GM20431 (cell line): ENCODE measurements at regions not wholly inside any gene's neighbourhood (a gene's known extent, or its start where the extent isn't known, plus 50 kb on each side); places are given as distances from the start of the nearest gene placed in this dataset.

Experiments used
- in situ Hi-C: fragments of 300-500 bp; cut with MseI, MboI; formaldehyde crosslinking; loops from one replicate; pipeline ENCODE4 v1.15.0; 2020; ENCODE audit warnings: low sequenced_read_pairs; ENCODE audit not compliant: unreplicated experiment

GRCh38 chr6:154596701-154597100, 86.2 kb upstream of the CNKSR3 start:
- in situ Hi-C loops = no loop called here

GRCh38 chr6:154598399-154598798, 87.9 kb upstream of the CNKSR3 start:
- in situ Hi-C loops = no loop called here

- in situ Hi-C loops = no loop called here
Measured at GRCh38 chr6:154602296-154602695, 91.8 kb upstream of the CNKSR3 start.

GRCh38 chr6:154602708-154603107, 92.2 kb upstream of the CNKSR3 start:
- in situ Hi-C loops = no loop called here

- in situ Hi-C loops = no loop called here
Measured at GRCh38 chr6:154604119-154604518, 93.6 kb upstream of the CNKSR3 start.

DNA sequence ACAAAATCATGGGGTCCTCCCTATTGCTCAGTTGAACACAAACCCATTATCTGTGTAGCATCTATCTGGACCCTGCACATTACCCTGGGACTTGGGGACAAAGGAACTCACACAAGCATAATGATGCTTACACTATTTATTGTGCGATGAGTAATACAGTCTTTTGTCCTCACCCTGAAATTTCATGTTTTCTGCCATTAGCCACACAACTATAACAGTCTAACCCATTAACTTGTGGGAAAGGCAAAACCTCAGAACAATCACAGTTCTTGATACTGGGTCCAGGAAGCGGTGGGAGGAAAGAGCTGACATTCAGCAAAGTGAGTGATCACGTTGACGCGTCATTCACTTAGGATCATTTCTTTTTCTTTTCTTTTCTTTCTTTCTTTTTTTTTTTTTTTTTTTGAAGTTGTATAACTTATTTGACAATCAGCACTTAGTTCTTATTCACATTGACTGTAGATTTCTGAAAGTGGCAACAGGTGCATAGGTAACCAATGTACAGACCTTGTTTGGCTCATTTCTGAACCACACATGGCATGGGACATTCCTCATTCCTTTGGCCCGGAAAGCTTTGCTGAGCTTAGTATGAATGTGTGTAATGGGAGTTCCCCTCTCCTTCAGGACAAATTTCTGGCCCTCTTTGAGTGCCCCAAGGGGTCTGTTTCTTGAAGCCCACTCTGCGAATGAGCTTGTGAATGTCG, 94.8 kb upstream of the CNKSR3 start:
- in situ Hi-C loops = no loop called here

DNA sequence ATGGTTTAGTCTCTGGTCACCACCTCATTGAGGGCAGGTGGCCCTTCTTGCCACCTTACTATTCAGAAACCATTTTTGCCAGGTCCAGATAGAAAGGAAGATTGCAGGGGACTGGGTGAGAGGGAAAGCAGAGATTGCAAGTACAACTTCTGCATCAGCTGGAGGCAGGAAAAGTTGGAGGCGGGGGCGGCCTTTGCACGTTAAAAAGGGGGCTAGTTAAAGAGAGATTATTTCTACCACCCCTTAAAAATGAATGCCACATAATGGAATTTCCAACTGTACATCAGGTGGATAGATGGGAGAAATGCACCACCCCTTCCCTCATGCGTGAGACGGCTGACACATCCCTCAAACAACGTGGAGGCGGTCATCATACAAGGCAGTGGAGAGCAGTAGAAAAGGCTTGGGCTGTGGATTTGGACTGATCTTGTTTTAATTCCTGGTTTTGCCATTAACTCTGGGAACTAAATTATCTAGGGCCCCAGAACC, 95.4 kb upstream of the CNKSR3 start:
- in situ Hi-C loops = no loop called here

GRCh38 chr6:154606457-154606856, 96.0 kb upstream of the CNKSR3 start:
- in situ Hi-C loops = no loop called here

DNA sequence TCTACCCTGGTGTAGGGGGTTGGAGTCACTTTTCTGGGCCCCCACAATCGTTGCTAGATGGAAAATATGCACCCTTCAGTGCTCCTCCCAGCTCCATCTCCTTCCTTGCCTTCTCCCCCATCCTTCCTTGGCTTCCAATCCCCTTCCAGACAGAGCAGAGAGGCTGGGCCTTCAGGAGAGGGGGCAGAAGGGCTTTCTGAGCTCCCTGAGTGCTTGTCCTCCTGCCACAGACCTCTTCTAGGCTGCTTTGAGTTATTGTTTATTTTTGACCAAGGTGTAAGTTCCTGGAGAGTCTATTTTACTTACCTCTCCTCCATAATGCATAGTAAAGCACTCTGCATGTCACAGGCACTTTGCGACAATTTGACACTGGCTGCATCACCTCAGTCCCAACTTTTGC, 96.4 kb upstream of the CNKSR3 start:
- in situ Hi-C loops = no loop called here

- in situ Hi-C loops = no loop called here
Measured at GRCh38 chr6:154611241-154611640, 100.8 kb upstream of the CNKSR3 start.

DNA sequence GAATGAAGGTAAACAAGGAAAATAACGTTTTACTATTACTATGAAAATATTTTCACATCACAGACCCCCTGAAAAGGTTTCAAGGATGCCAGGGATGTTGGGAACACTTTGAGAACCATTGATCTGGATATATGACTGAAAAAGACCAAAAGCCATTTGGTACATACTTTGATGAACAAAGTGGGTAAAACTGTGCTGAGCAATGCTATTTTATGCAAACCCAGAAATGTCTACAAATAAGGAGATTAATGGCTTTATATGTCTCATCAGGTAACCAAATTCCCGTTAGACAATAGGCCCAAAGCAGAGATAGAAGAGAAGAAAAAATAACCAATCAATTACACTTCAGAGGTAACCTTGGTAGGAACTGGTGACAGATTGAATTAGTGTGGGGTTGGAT, 101.4 kb upstream of the CNKSR3 start:
- in situ Hi-C loops = no loop called here

DNA sequence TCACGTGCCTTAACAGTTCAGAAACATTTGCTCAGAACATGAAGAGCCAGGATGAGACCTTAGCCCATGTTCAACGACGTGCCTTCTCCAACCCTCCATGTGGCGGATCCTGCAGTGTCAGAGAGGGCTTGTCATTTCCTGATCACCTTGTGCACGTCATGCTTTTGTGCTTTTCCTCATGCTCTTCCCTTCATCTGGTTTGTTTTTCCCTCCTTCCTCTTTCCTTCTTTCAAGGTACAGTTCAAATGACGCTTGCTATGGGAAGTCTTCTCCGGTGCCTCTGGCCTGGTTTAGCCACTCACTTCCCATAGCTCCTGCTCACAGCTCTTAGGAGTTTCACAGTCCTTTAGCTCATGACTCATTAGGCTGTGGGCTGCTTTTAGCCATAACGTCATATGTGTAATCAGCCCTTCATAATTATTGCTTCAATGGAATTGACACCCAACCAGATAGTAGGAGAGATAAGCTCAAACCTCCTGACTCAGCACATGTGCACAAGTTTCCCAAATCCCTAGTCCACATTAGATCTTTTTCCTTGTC, 102.7 kb upstream of the CNKSR3 start:
- in situ Hi-C loops = no loop called here

DNA sequence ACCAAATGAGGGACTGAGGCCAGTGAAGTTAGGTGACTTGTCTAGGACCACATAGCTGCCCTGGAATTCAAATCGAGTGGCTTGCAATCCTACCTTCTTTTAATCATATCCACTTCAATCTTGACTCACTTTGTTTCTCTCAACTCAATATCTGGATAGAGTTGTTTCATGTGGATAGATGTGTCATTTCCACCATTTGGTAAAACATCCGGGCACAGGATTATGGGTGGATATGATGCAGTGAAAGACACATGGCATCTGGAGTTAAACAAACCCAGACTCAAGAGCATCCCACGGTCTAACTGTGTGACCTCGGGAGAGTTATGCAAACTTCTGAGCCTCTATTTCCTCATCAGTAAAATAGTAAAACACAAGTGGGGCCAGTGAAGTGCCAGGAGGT, 103.6 kb upstream of the CNKSR3 start:
- in situ Hi-C loops = no loop called here

DNA sequence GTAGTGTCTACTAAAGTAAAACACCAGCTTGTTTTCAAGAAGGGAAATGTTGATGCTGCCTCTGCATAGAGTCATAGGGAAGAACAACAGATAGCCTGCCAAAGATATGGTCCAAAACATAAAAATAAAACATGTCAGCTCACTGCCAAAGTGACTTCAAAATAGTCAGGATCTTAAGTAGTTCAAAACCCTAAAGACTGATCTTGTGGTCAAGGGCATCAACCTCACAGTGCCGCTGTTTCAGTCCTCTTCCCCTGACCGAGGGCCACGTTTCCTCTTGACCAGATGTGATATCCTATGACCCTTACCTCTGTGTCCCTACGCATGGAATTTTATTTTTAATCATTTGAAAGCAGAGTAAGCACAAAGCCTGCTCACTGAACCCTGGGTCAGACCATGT, 104.2 kb upstream of the CNKSR3 start:
- in situ Hi-C loops = no loop called here

DNA sequence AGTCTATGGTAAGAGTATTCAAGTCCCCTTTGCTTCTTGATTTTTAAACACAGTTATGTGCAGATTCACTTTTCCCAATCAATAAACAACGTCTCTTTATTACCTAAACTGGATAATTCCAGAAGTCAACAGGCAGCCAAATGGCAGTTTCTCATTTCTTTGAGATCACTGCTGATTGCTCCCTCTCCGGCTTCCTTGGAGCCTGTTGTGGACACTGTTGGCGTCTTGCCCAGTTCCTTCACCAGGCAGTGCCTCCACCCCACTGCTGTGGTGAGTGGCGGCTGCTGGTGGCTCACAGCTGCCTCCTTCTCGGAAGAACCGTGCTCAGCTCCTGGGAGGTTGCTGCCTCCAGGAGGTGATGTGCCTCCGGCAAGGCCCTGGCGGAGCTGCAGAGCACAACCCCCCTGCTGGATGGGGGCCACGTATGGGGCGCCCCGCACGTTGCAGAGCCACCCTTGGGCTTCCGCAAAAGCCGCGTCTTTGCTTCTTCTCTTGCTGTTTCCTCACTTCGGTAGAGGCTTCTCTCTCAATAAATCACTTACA, 105.1 kb upstream of the CNKSR3 start:
- in situ Hi-C loops = no loop called here

DNA sequence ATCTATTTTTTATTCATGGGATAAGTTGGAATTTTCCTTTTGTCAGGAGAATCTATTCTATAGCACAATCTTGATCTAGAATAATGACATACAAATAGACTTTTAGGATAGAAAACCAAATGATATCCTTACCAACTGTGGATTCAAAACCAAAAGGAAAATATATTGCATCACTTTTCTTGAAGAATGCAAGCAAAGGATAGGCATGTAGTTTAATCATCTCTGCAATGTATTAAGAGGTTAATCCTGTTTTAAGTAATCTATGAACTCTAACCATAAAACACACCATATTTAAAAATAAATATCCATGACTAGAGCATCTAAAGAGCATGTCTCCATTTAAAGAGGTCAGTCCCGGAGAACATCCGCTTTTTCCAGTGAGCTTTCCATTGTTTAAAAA, 106.7 kb upstream of the CNKSR3 start:
- in situ Hi-C loops = no loop called here

- in situ Hi-C loops = no loop called here
Measured at GRCh38 chr6:154619146-154619545, 108.7 kb upstream of the CNKSR3 start.

DNA sequence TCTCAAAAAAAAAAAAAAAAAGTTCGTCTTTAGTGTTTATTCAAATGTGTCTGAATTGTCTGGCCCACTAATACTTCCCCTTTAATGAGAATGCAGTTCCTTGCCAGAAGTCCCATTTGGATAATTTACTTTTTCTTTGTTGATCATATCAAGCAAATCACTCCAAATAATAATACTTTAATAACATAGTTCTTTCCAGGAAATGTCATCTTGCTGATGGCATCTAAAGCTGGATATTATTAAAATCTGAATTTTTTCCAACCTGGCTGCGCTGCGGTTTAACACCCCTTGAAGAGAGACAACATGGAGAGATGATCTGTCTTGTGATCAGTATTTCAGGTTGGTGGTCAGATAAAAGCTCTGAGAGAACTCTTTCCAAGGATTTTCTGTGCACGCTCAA, 111.2 kb upstream of the CNKSR3 start:
- in situ Hi-C loops = no loop called here

GRCh38 chr6:154622618-154623336, 110.4 kb upstream of the SCAF8 start:
- in situ Hi-C loops = no loop called here

- in situ Hi-C loops = no loop called here
Measured at GRCh38 chr6:154623391-154623790, 109.8 kb upstream of the SCAF8 start.

DNA sequence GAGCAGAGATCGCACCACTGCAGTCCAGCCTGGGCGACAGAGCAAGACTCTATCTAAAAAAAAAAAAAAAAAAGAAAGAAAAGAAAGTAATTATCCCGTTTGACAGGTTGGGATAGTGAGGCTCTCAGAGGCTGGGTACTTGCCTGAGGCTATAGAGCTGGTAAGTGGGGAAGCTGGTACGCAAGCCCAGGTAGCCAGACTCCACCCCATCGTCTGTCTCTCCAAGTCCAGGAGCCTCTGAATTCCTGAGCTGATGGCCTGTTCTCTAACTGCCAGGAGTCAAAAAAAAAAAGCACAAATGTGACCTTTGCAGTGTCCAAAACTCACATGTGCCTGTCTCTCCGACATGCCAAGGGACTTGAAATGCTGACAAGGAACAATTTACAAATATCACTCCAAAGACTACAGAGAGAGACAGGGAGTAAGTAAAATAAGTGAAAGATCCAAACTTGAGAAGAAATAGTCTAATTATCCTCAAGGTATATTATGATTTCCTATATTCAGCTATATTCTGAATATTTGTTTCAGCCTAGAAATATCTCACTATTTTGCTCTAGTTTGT, 109.1 kb upstream of the SCAF8 start:
- in situ Hi-C loops = no loop called here
